PFSK-1 (cell line): ENCODE measurements at regions not wholly inside any gene's neighbourhood (a gene's known extent, or its start where the extent isn't known, plus 50 kb on each side); places are given as distances from the start of the nearest gene placed in this dataset.

Experiments used
- POLR2AphosphoS5 ChIP-seq: IDR thresholded peaks from 2 replicates; pipeline ENCODE4 v1.6.1; 2012; ENCODE audit warnings: low read depth, mild to moderate bottlenecking, control low read depth, low read length, moderate library complexity
- REST ChIP-seq, 2 experiments: IDR thresholded peaks; 2 replicates each; pipeline versions ENCODE4 v1.6.1 to v1.8.0; 2011 to 2012; ENCODE audit warnings: low read depth in 2 of 2, low read length in 2 of 2, control low read depth in 1 of 2, inconsistent platforms in 1 of 2, mild to moderate bottlenecking in 1 of 2, moderate library complexity in 1 of 2; ENCODE audit not compliant: insufficient read depth in 1 of 2

- no peak for TF ChIP-seq POLR2AphosphoS5
- no peak for TF ChIP-seq REST (IDR thresholded peaks at IDR 0.05; ENCODE audit: insufficient read depth in 1 of 2, low read depth in 2 of 2, low read length in 2 of 2)
Observed at GRCh38 chr1:234770924-234771540, 161.1 kb upstream of the IRF2BP2 start.
